ENCODE measurements at regions not wholly inside any gene's neighbourhood (a gene's known extent, or its start where the extent isn't known, plus 50 kb on each side); places are given as distances from the start of the nearest gene placed in this dataset.
A peak's percentile ranks its signal among the peaks of the same experiment; 100 is the strongest.

GRCh38 chr11:127531167-127531566 is 530.6 kb upstream of the KIRREL3 start:
- FAIRE-seq, result no peak

- no peak for FAIRE-seq
Measured at GRCh38 chr11:127528297-127528696, 527.7 kb upstream of the KIRREL3 start.

GRCh38 chr11:127524618-127525017 is 524.0 kb upstream of the KIRREL3 start:
- no peak for FAIRE-seq

GRCh38 chr11:127521413-127521812 is 520.8 kb upstream of the KIRREL3 start:
- FAIRE-seq, result no peak

- FAIRE-seq, result no peak
Measured at GRCh38 chr11:127507851-127508250, 507.3 kb upstream of the KIRREL3 start.

- no peak for FAIRE-seq
Measured at GRCh38 chr11:127506647-127507046, 506.1 kb upstream of the KIRREL3 start.

GRCh38 chr11:127506126-127506525 is 505.6 kb upstream of the KIRREL3 start:
- no peak for FAIRE-seq

GRCh38 chr11:127496165-127496564 is 495.6 kb upstream of the KIRREL3 start:
- no peak for FAIRE-seq

GRCh38 chr11:127493330-127494022 is 492.9 kb upstream of the KIRREL3 start:
- peak; percentile 84 for FAIRE-seq

GRCh38 chr11:127492029-127492428 is 491.5 kb upstream of the KIRREL3 start:
- FAIRE-seq, result no peak

GRCh38 chr11:127491589-127491988 is 491.0 kb upstream of the KIRREL3 start:
- no peak for FAIRE-seq

- no peak for FAIRE-seq
Measured at GRCh38 chr11:127490896-127491295, 490.3 kb upstream of the KIRREL3 start.

- no peak for FAIRE-seq
Measured at GRCh38 chr11:127485541-127485940, 485.0 kb upstream of the KIRREL3 start.

- no peak for FAIRE-seq
Measured at GRCh38 chr11:127481391-127481790, 480.8 kb upstream of the KIRREL3 start.

- no peak for FAIRE-seq
Measured at GRCh38 chr11:127478826-127479225, 478.3 kb upstream of the KIRREL3 start.

- no peak for FAIRE-seq
Measured at GRCh38 chr11:127474766-127475165, 474.2 kb upstream of the KIRREL3 start.

- FAIRE-seq, result no peak
Measured at GRCh38 chr11:127472505-127472904, 471.9 kb upstream of the KIRREL3 start.

GRCh38 chr11:127471662-127472061 is 471.1 kb upstream of the KIRREL3 start:
- no peak for FAIRE-seq

GRCh38 chr11:127470306-127470884 is 469.8 kb upstream of the KIRREL3 start:
- no peak for FAIRE-seq

GRCh38 chr11:127464325-127464724 is 463.8 kb upstream of the KIRREL3 start:
- no peak for FAIRE-seq

- no peak for FAIRE-seq
Measured at GRCh38 chr11:127462065-127462344, 461.4 kb upstream of the KIRREL3 start.

- FAIRE-seq, result no peak
Measured at GRCh38 chr11:127461241-127462064, 460.9 kb upstream of the KIRREL3 start.

GRCh38 chr11:127458561-127458960 is 458.0 kb upstream of the KIRREL3 start:
- FAIRE-seq, result no peak

- peak; percentile 55 for FAIRE-seq
Measured at GRCh38 chr11:127454856-127455255, 454.3 kb upstream of the KIRREL3 start.

Measured in islet of Langerhans (tissue), 1 donor.